GM23338 (cell line): ENCODE measurements at regions not wholly inside any gene's neighbourhood (a gene's known extent, or its start where the extent isn't known, plus 50 kb on each side); places are given as distances from the start of the nearest gene placed in this dataset.

Source experiments
- ATAC-seq: fragments of 200-7000 bp; cut with Tn5 transposase; 3 replicates; pipeline ENCODE4 v1.9.1; 2020
- DNase-seq: peaks from one replicate; pipeline ENCODE4 v3.0.0-alpha.2; 2015; ENCODE audit warnings: low spot score
- H2AFZ ChIP-seq: fragments of 200-600 bp; sonication (generic); 2 replicates; pipeline ENCODE4 v1.8.0; 2016; ENCODE audit warnings: antibody characterized with exemption, mild to moderate bottlenecking, moderate library complexity
- H3F3A ChIP-seq: fragments of 200-600 bp; sonication (generic); replicated peaks from 2 replicates; pipeline ENCODE4 v1.8.0; 2017; ENCODE audit warnings: antibody characterized with exemption, mixed run types, low read depth
- H3K27ac ChIP-seq: fragments of 200-600 bp; sonication (generic); 2 replicates; pipeline ENCODE4 v1.6.1; 2016; ENCODE audit warnings: low read depth
- H3K27me3 ChIP-seq: fragments of 200-600 bp; sonication (generic); 2 replicates; pipeline ENCODE4 v1.8.0; 2016; ENCODE audit warnings: mild to moderate bottlenecking, mixed run types, moderate library complexity; ENCODE audit not compliant: insufficient read depth
- H3K36me3 ChIP-seq: fragments of 200-600 bp; sonication (generic); 2 replicates; pipeline ENCODE4 v1.8.0; 2016; ENCODE audit warnings: mild to moderate bottlenecking; ENCODE audit not compliant: insufficient read depth
- H3K4me1 ChIP-seq: fragments of 200-600 bp; sonication (generic); 2 replicates; pipeline ENCODE4 v1.8.0; 2016; ENCODE audit warnings: mild to moderate bottlenecking, moderate library complexity; ENCODE audit not compliant: insufficient read depth
- H3K4me2 ChIP-seq: fragments of 200-600 bp; sonication (generic); 2 replicates; pipeline ENCODE4 v1.7.1; 2017; ENCODE audit warnings: mixed run types
- H3K4me3 ChIP-seq: fragments of 200-600 bp; sonication (generic); 2 replicates; pipeline ENCODE4 v1.6.1; 2016; ENCODE audit warnings: mixed run types
- H3K79me2 ChIP-seq: fragments of 200-600 bp; sonication (generic); replicated peaks from 2 replicates; pipeline ENCODE4 v1.8.0; 2017; ENCODE audit warnings: mild to moderate bottlenecking; ENCODE audit not compliant: insufficient read depth
- H3K9me2 ChIP-seq: fragments of 200-600 bp; sonication (generic); 2 replicates; pipeline ENCODE4 v1.8.0; 2017; ENCODE audit not compliant: insufficient read depth
- H4K20me1 ChIP-seq: fragments of 200-600 bp; sonication (generic); replicated peaks from 2 replicates; pipeline ENCODE4 v1.8.0; 2017; ENCODE audit warnings: mild to moderate bottlenecking; ENCODE audit not compliant: insufficient read depth
- H3K27ac Mint-ChIP-seq: 2 replicates; pipeline ENCODE4 v1.8.0; 2020; ENCODE audit warnings: inconsistent platforms, mild to moderate bottlenecking, moderate library complexity, mixed read lengths
- H3K27me3 Mint-ChIP-seq: 3 replicates; pipeline ENCODE4 v1.8.0; 2022; ENCODE audit warnings: low read depth, mild to moderate bottlenecking, moderate library complexity, mixed read lengths, inconsistent platforms; ENCODE audit not compliant: insufficient read depth, poor library complexity
- H3K36me3 Mint-ChIP-seq: 3 replicates; pipeline ENCODE4 v1.8.0; 2021; ENCODE audit warnings: low read depth, mild to moderate bottlenecking, inconsistent platforms, moderate library complexity, mixed read lengths
- H3K4me1 Mint-ChIP-seq: 3 replicates; pipeline ENCODE4 v1.8.0; 2020; ENCODE audit warnings: mild to moderate bottlenecking, inconsistent platforms, mixed read lengths
- H3K4me3 Mint-ChIP-seq: 3 replicates; pipeline ENCODE4 v1.8.0; 2021; ENCODE audit warnings: moderate library complexity, mild to moderate bottlenecking, inconsistent platforms, mixed read lengths
- H3K9me3 Mint-ChIP-seq: 3 replicates; pipeline ENCODE4 v1.8.0; 2020; ENCODE audit warnings: moderate library complexity, mild to moderate bottlenecking, inconsistent platforms, mixed read lengths
- CTCF ChIP-seq, 2 experiments: fragments of 200-600 bp in 1 of 2; sonication (generic) in 1 of 2; conservative IDR thresholded peaks; 2 replicates each; pipeline versions ENCODE4 v1.5.1 to v1.6.1; 2016 to 2017; ENCODE audit warnings: antibody characterized with exemption in 2 of 2, low read depth in 2 of 2, mild to moderate bottlenecking in 2 of 2, moderate library complexity in 1 of 2
- ETS1 ChIP-seq: IDR thresholded peaks from 2 replicates; pipeline ENCODE4 v1.6.1; 2016; ENCODE audit warnings: antibody characterized with exemption
- EZH2 ChIP-seq: fragments of 200-600 bp; sonication (generic); IDR thresholded peaks from one replicate; pipeline ENCODE4 v1.8.0; 2017; ENCODE audit warnings: antibody characterized with exemption, mild to moderate bottlenecking, low read depth; ENCODE audit not compliant: unreplicated experiment
- EZH2phosphoT487 ChIP-seq: fragments of 200-600 bp; sonication (generic); IDR thresholded peaks from one replicate; pipeline ENCODE4 v1.8.1; 2018; ENCODE audit warnings: antibody characterized with exemption; ENCODE audit not compliant: unreplicated experiment
- JUNB ChIP-seq: IDR thresholded peaks from one replicate; pipeline ENCODE4 v1.6.1; 2016; ENCODE audit warnings: antibody characterized with exemption; ENCODE audit not compliant: unreplicated experiment
- NANOG ChIP-seq: IDR thresholded peaks from 2 replicates; pipeline ENCODE4 v1.6.1; 2016; ENCODE audit warnings: antibody characterized with exemption, borderline replicate concordance
- POLR2AphosphoS5 ChIP-seq: IDR thresholded peaks from 2 replicates; pipeline ENCODE4 v1.6.1; 2016; ENCODE audit warnings: antibody characterized with exemption, low read depth
- REST ChIP-seq: IDR thresholded peaks from one replicate; pipeline ENCODE4 v1.6.1; 2018; ENCODE audit warnings: antibody characterized with exemption; ENCODE audit not compliant: unreplicated experiment
- STAT1 ChIP-seq: IDR thresholded peaks from one replicate; pipeline ENCODE4 v1.6.1; 2016; ENCODE audit warnings: antibody characterized with exemption; ENCODE audit not compliant: unreplicated experiment
- ZNF114 ChIP-seq: fragments of 250-450 bp; sonication (Bioruptor Pico); IDR thresholded peaks from 2 replicates; pipeline ENCODE4 v1.5.0; 2020; ENCODE audit warnings: mild to moderate bottlenecking, moderate library complexity
- ZNF331 ChIP-seq: fragments of 250-450 bp; sonication (Bioruptor Pico); IDR thresholded peaks from 2 replicates; pipeline ENCODE4 v1.5.0; 2020; ENCODE audit warnings: low read depth, mild to moderate bottlenecking, moderate library complexity
- ZNF462 ChIP-seq: fragments of 250-450 bp; sonication (Bioruptor Pico); IDR thresholded peaks from 2 replicates; pipeline ENCODE4 v1.5.0; 2020; ENCODE audit warnings: mild to moderate bottlenecking, moderate library complexity

DNA sequence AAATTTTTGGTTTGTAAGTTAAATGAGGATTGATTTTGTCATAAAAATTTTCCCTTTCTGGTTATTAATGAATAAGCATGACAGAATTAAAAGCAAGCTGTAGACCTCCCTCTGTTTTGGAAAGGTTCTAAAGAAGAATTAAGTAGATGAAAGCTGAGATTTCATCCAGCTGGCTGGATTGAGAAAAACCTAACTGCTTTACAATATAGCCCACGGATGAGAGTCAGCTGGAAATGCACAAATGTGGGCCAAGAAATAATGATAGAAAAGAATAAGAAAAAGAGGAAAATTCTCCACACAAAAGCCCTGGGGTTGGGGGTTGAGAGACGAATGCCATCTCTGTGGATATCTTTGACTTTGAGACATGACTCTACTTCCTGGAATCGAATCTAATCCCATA, 631.6 kb downstream of the HDGFL1 start:
- H3K4me1 Mint-ChIP-seq, result no peaks in the 10 kb centered on the region
- Histone ChIP-seq H3F3A (no peaks in the 10 kb centered on the region), H4K20me1 (no peaks in the 10 kb centered on the region), H3K9me2 (no peaks in the 10 kb centered on the region), H3K27ac (no peak overlapping the region), H3K27me3 (no peaks in the 10 kb centered on the region), H3K4me3 (no peak overlapping the region), H2AFZ (no peak overlapping the region), H3K4me2 (no peak overlapping the region), H3K36me3 (no peaks in the 10 kb centered on the region), H3K79me2 (no peaks in the 10 kb centered on the region), H3K4me1 (no peaks in the 10 kb centered on the region)
- H3K27ac Mint-ChIP-seq, result no peak overlapping the region
- ATAC-seq (no peak), DNase-seq (no peak)
- H3K27me3 Mint-ChIP-seq, result no peaks in the 10 kb centered on the region
- TF ChIP-seq CTCF (conservative IDR thresholded peaks at IDR 0.05; ENCODE audit: low read depth in 2 of 2), result no peak
- TF ChIP-seq EZH2phosphoT487, result no peak
- no peak for TF ChIP-seq ZNF331
- TF ChIP-seq ZNF114 (CRISPR knock-in tag), result no peak
- TF ChIP-seq NANOG, result no peak
- no peak for TF ChIP-seq ZNF462 (CRISPR knock-in tag)
- no peak for TF ChIP-seq EZH2
- no peak for TF ChIP-seq REST
- no peak for TF ChIP-seq POLR2AphosphoS5
- TF ChIP-seq JUNB, result no peak
- no peak for TF ChIP-seq ETS1
- no peak for TF ChIP-seq STAT1
- H3K4me3 Mint-ChIP-seq, result no peak overlapping the region
- no peaks in the 10 kb centered on the region for H3K36me3 Mint-ChIP-seq
- H3K9me3 Mint-ChIP-seq, result peaks cover under 1% of the 10 kb centered on the region; the same call in 1 of the 3 replicates
